ENCODE measurements at regions not wholly inside any gene's neighbourhood (a gene's known extent, or its start where the extent isn't known, plus 50 kb on each side); places are given as distances from the start of the nearest gene placed in this dataset.
"Not testable (repeated sequence)": the region's sequence is repeated elsewhere in the genome, so short reads cannot be mapped to it uniquely, and the experiment has no call there.

DNA sequence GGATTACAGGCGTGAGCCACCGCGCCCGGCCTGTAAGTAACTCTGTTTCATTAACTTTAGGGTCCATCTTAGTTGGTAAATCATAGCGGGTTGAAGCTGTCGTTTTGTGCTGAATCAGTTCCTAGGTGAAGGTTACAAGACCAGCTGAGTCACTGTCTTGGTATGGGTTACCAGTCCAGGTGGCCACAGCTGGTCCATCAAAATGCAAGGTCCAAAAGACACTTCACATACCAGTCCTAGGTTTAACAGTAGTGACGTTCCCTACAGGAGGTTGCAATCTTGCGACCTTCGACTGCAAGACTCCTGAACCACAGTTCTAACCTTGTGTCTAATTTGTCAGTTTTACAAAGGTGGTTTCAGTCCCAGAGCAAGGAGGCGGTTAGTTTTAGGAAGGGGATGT lies 160.1 kb upstream of the ATP10A start:
- Mint-ChIP-seq H3K27me3 (no peaks in the 10 kb centered on the region), H3K27ac (no peak overlapping the region), H3K36me3 (ENCODE audit: low read depth) (no peaks in the 10 kb centered on the region), H3K4me1 (no peaks in the 10 kb centered on the region), H3K4me3 (no peak overlapping the region), H3K9me3 (no peaks in the 10 kb centered on the region)
- ChIA-PET CTCF (no interaction called here), POLR2A (no interaction called here)
- no peak for DNase-seq

DNA sequence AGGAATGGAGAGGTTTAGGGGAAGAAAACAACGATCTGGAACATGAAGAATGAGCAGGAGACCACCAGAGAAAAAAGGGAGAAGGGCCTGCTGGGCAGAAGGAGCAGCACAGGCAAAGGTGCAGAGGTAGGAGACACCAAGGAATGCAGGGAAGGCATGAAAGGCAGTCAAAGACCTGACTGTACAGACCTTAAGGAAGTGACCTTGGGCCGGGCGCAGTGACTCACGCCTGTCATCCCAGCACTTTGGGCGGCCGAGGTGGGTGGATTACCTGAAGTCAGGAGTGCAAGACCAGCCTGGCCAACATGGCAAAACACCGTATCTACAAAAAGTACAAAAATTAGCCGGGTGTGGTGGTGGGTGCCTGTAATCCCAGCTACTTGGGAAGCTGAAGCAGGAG lies 157.7 kb upstream of the ATP10A start:
- Mint-ChIP-seq H3K27ac (no peak overlapping the region), H3K9me3 (no peaks in the 10 kb centered on the region), H3K4me3 (no peak overlapping the region), H3K4me1 (no peaks in the 10 kb centered on the region), H3K27me3 (no peaks in the 10 kb centered on the region), H3K36me3 (ENCODE audit: low read depth) (no peaks in the 10 kb centered on the region)
- POLR2A ChIA-PET, result no interaction called here
- CTCF ChIA-PET, result no interaction called here
- no peak for DNase-seq

- Mint-ChIP-seq H3K4me3 (no peak overlapping the region), H3K27me3 (no peaks in the 10 kb centered on the region), H3K9me3 (no peaks in the 10 kb centered on the region), H3K36me3 (ENCODE audit: low read depth) (no peaks in the 10 kb centered on the region), H3K27ac (no peak overlapping the region), H3K4me1 (no peaks in the 10 kb centered on the region)
- no peak for DNase-seq
- POLR2A ChIA-PET, result no interaction called here
- CTCF ChIA-PET, result no interaction called here
Measured at GRCh38 chr15:26017665-26018064, 154.5 kb upstream of the ATP10A start.

- ChIA-PET POLR2A (no interaction called here), CTCF (no interaction called here)
- no peaks in the 10 kb centered on the region for H3K4me1 Mint-ChIP-seq
Measured at GRCh38 chr15:26015516-26016075, 152.5 kb upstream of the ATP10A start.

DNA sequence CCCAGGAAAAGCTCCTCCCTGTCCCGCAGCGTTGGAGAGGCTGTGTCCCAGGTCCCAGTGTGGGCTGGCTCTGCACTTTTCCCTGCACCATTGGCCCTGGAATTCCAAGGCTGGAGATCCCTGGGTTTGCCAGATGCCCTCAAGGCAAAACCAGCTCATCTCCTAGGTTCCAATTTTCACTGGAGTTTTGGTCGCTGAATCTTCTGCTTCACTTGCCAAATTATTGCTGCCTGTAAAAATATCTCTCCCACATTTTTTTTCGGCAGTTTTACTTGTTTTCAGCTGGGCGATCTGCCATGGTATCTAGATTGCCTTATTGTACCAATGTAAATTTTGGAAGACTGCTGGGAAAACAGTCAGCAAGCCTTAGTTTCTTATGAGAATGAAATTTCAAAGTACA lies 150.9 kb upstream of the ATP10A start:
- no peak overlapping the region for H3K4me3 Mint-ChIP-seq
- H3K27ac Mint-ChIP-seq, result no peak overlapping the region
- ChIA-PET POLR2A (no interaction called here), CTCF (no interaction called here)
- H3K27me3 Mint-ChIP-seq, result no peaks in the 10 kb centered on the region
- no peaks in the 10 kb centered on the region for H3K4me1 Mint-ChIP-seq
- no peaks in the 10 kb centered on the region for H3K36me3 Mint-ChIP-seq (ENCODE audit: low read depth)
- no peaks in the 10 kb centered on the region for H3K9me3 Mint-ChIP-seq
- DNase-seq, result no peak

More at GRCh38 chr15:26015516-26016075, 152.5 kb upstream of the ATP10A start:
- Mint-ChIP-seq H3K27ac (no peak overlapping the region), H3K9me3 (no peaks in the 10 kb centered on the region), H3K27me3 (no peaks in the 10 kb centered on the region), H3K4me3 (no peak overlapping the region), H3K36me3 (ENCODE audit: low read depth) (no peaks in the 10 kb centered on the region)
- no peak for DNase-seq

GRCh38 chr15:26011916-26012315 lies 148.8 kb upstream of the ATP10A start:
- no peaks in the 10 kb centered on the region for H3K9me3 Mint-ChIP-seq
- ChIA-PET CTCF (no interaction called here), POLR2A (no interaction called here)
- no peaks in the 10 kb centered on the region for H3K4me1 Mint-ChIP-seq
- no peak overlapping the region for H3K4me3 Mint-ChIP-seq
- H3K27me3 Mint-ChIP-seq, result no peaks in the 10 kb centered on the region
- no peak overlapping the region for H3K27ac Mint-ChIP-seq
- no peak for DNase-seq
- H3K36me3 Mint-ChIP-seq (ENCODE audit: low read depth), result no peaks in the 10 kb centered on the region

GRCh38 chr15:26007151-26007550 lies 144.0 kb upstream of the ATP10A start:
- no peak for DNase-seq
- Mint-ChIP-seq H3K4me3 (no peak overlapping the region), H3K4me1 (no peaks in the 10 kb centered on the region), H3K27ac (no peak overlapping the region), H3K9me3 (peaks cover under 1% of the 10 kb centered on the region), H3K27me3 (no peaks in the 10 kb centered on the region), H3K36me3 (ENCODE audit: low read depth) (no peaks in the 10 kb centered on the region)
- POLR2A ChIA-PET, result no interaction called here
- CTCF ChIA-PET, result no interaction called here

DNA sequence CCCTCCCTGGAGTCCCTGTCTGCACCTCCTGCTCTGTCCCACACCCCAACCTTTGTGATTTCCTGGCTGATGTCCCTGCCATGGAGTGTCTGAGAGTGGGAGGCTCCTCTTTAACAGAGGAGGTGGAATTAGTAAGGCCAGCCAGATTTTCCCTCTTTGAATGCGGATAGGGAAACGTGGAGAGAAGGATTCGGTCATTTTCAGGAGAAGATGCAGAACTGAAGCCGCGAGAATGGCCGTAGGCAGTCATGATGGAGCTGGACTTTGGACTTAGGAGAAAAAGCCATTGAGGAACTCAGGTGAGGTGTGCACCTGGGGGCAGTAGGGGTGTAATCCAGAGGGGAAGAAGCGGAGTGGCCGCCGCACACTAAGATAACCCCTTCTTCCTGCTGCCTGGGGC lies 138.1 kb upstream of the ATP10A start:
- Mint-ChIP-seq H3K27ac (no peak overlapping the region), H3K36me3 (ENCODE audit: low read depth) (no peaks in the 10 kb centered on the region), H3K9me3 (peaks cover 2% of the 10 kb centered on the region), H3K27me3 (no peaks in the 10 kb centered on the region), H3K4me3 (no peak overlapping the region), H3K4me1 (no peaks in the 10 kb centered on the region)
- CTCF ChIA-PET, result no interaction called here
- POLR2A ChIA-PET, result no interaction called here
- no peak for DNase-seq

- Mint-ChIP-seq H3K4me3 (no peak overlapping the region), H3K27ac (no peak overlapping the region), H3K4me1 (no peaks in the 10 kb centered on the region), H3K27me3 (peaks cover 2% of the 10 kb centered on the region), H3K9me3 (no peaks in the 10 kb centered on the region), H3K36me3 (ENCODE audit: low read depth) (no peaks in the 10 kb centered on the region)
- POLR2A ChIA-PET, result no interaction called here
- no peak for DNase-seq
- CTCF ChIA-PET, result no interaction called here
Measured at GRCh38 chr15:25993506-25993905, 130.4 kb upstream of the ATP10A start.

GRCh38 chr15:25990220-25990619 lies 127.1 kb upstream of the ATP10A start:
- Mint-ChIP-seq H3K9me3 (no peaks in the 10 kb centered on the region), H3K36me3 (ENCODE audit: low read depth) (no peaks in the 10 kb centered on the region), H3K4me1 (no peaks in the 10 kb centered on the region), H3K4me3 (no peak overlapping the region), H3K27me3 (peaks cover 2% of the 10 kb centered on the region), H3K27ac (no peak overlapping the region)
- no peak for DNase-seq
- ChIA-PET CTCF (no interaction called here), POLR2A (no interaction called here)

- Mint-ChIP-seq H3K4me1 (no peaks in the 10 kb centered on the region), H3K36me3 (ENCODE audit: low read depth) (no peaks in the 10 kb centered on the region), H3K27me3 (peaks cover 2% of the 10 kb centered on the region), H3K4me3 (no peak overlapping the region), H3K27ac (no peak overlapping the region), H3K9me3 (no peaks in the 10 kb centered on the region)
- POLR2A ChIA-PET, result no interaction called here
- DNase-seq, result no peak
- CTCF ChIA-PET, result no interaction called here
Measured at GRCh38 chr15:25989327-25989726, 126.2 kb upstream of the ATP10A start.

GRCh38 chr15:25988716-25989115 lies 125.6 kb upstream of the ATP10A start:
- H3K4me1 Mint-ChIP-seq; H3K4me3 Mint-ChIP-seq; H3K27ac Mint-ChIP-seq; POLR2A ChIA-PET; DNase-seq; H3K27me3 Mint-ChIP-seq; H3K36me3 Mint-ChIP-seq (ENCODE audit: low read depth); H3K9me3 Mint-ChIP-seq; CTCF ChIA-PET: not testable (repeated sequence)

DNA sequence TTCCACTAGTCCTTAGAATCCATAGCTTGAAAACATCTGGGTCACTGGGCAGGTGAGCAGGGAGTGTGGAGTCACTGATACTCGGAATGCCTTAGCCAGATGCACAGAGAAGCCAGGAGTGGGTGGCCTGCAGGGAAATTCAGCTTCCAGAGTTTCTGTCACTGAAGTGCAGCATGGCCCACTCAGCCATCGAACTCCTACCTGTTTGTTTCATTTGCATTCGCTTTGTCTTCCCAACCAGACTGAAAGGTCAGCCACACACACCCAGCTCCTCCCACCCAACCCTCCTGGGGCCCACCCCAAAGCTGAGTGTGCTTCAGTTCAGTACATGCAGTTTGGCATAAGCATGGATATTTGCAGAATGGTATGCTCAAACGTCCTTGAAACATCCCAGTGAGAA lies 124.5 kb upstream of the ATP10A start:
- Mint-ChIP-seq H3K4me3 (no peak overlapping the region), H3K4me1 (no peaks in the 10 kb centered on the region), H3K27me3 (peaks cover 2% of the 10 kb centered on the region), H3K9me3 (no peaks in the 10 kb centered on the region), H3K36me3 (ENCODE audit: low read depth) (no peaks in the 10 kb centered on the region), H3K27ac (no peak overlapping the region)
- ChIA-PET CTCF (no interaction called here), POLR2A (no interaction called here)
- DNase-seq, result no peak

GRCh38 chr15:25985165-25985564 lies 122.0 kb upstream of the ATP10A start:
- no peaks in the 10 kb centered on the region for H3K27me3 Mint-ChIP-seq
- H3K4me1 Mint-ChIP-seq, result no peaks in the 10 kb centered on the region
- POLR2A ChIA-PET, result no interaction called here
- CTCF ChIA-PET, result no interaction called here
- no peak overlapping the region for H3K27ac Mint-ChIP-seq
- no peaks in the 10 kb centered on the region for H3K36me3 Mint-ChIP-seq (ENCODE audit: low read depth)
- no peaks in the 10 kb centered on the region for H3K9me3 Mint-ChIP-seq
- no peak overlapping the region for H3K4me3 Mint-ChIP-seq
- no peak for DNase-seq

- no peaks in the 10 kb centered on the region for H3K9me3 Mint-ChIP-seq
- no peaks in the 10 kb centered on the region for H3K4me1 Mint-ChIP-seq
- H3K4me3 Mint-ChIP-seq, result no peak overlapping the region
- no peak for DNase-seq
- no peaks in the 10 kb centered on the region for H3K27me3 Mint-ChIP-seq
- CTCF ChIA-PET, result no interaction called here
- POLR2A ChIA-PET, result no interaction called here
- H3K27ac Mint-ChIP-seq, result no peak overlapping the region
- no peaks in the 10 kb centered on the region for H3K36me3 Mint-ChIP-seq (ENCODE audit: low read depth)
Measured at GRCh38 chr15:25982736-25983135, 119.6 kb upstream of the ATP10A start.

All from activated CD4-positive, alpha-beta memory T cell treated with anti-CD3 and anti-CD28 coated beads, Interleukin-2, amount 10 ng/mL, durations not matched to agents 7 days and 5 days (primary cell).